Stimulated activated naive B cell treated with anti-CD40 and anti-IgM and Interleukin-4, amounts not matched to agents 10 μg/mL and 1 μg/mL and 100 μg/mL, for 72 hours (primary cell): ENCODE measurements at regions not wholly inside any gene's neighbourhood (a gene's known extent, or its start where the extent isn't known, plus 50 kb on each side); places are given as distances from the start of the nearest gene placed in this dataset.

Source experiments
- ATAC-seq, 2 donors: fragments of 150-1000 bp; cut with Tn5 transposase; replicated peaks; 2 replicates each; pipeline ENCODE4 v1.10.0; 2021; ENCODE audit warnings: moderate library complexity in 1 of 2
- DNase-seq: peaks from one replicate; pipeline ENCODE4 v3.0.0; 2021
- H3K27ac Mint-ChIP-seq: one replicate; pipeline ENCODE4 v1.8.0; 2022; ENCODE audit warnings: mild to moderate bottlenecking, mixed read lengths
- H3K27me3 Mint-ChIP-seq, 2 donors: one replicate each; pipeline ENCODE4 v1.8.0; 2022; ENCODE audit warnings: mixed read lengths in 2 of 2
- H3K36me3 Mint-ChIP-seq, 2 donors: one replicate each; pipeline ENCODE4 v1.8.0; 2022; ENCODE audit warnings: mixed read lengths in 2 of 2, mild to moderate bottlenecking in 1 of 2
- H3K4me1 Mint-ChIP-seq, 2 donors: one replicate each; pipeline ENCODE4 v1.8.0; 2022; ENCODE audit warnings: mixed read lengths in 2 of 2, mild to moderate bottlenecking in 1 of 2
- H3K4me3 Mint-ChIP-seq, 2 donors: one replicate each; pipeline ENCODE4 v1.8.0; 2022; ENCODE audit warnings: mild to moderate bottlenecking in 2 of 2, mixed read lengths in 2 of 2, moderate library complexity in 1 of 2
- H3K9me3 Mint-ChIP-seq, 2 donors: one replicate each; pipeline ENCODE4 v1.8.0; 2022; ENCODE audit warnings: mixed read lengths in 2 of 2, mild to moderate bottlenecking in 1 of 2

DNA sequence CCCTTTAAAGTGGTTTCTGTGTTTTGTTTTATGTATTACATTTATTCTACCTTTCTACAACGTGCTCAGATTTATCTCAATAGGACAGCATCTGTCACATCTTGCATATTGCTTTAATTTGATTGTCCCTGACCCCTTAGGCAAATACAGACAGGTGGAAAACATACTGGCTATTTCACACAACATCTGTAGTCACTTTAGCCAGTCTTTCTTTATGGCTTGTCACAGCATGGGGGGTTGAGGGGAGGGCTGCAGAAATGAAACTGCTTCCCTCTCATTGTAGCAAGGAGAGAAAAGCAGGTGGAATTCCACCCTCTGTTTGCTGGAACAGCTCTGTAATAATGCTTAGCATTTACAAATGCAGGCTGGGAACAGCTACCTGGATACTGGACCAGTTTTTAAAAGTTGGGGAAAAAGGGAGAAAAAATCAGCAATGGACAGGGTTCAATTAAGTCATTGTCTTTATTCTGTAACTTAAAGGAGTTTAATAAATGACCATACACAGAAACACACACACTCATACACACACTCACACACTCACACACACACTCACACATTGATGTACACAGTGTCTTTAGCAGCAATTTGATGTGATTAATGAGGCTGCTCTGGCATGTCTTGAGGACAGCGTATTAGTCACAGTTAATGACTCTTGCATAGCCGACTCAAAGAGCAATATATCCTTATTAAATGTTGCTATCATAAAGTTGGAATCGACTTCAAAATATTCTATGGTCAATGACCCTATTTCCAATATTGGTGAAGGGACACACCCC, 283.7 kb upstream of the GBE1 start:
- no peak overlapping the region for H3K4me3 Mint-ChIP-seq
- H3K27me3 Mint-ChIP-seq: no peaks in the 10 kb centered on the region
- H3K4me1 Mint-ChIP-seq: no peaks in the 10 kb centered on the region
- ATAC-seq: no peak
- no peaks in the 10 kb centered on the region for H3K9me3 Mint-ChIP-seq
- no peaks in the 10 kb centered on the region for H3K36me3 Mint-ChIP-seq
- no peak overlapping the region for H3K27ac Mint-ChIP-seq
- DNase-seq: no peak

DNA sequence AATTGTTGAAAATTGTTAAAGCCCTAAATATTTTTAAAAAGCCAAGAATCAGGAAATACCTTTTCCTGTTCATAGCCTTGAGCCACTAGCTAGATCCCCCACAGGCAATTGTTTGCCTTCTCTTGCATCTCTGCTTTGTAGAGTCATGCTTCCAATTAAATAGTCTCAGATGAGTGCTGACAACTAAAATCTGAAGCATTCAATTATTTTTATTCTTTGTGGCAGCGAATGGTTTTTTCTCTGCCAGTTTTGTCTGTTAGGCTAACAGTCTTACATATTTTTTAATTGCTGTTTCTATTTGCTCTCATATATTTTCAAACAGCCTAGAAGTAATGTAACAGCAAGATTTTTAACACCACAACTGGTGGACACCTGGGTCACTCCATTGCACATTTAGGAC, 277.1 kb upstream of the GBE1 start:
- no peak for DNase-seq
- Mint-ChIP-seq H3K27ac (no peak overlapping the region), H3K9me3 (no peaks in the 10 kb centered on the region)

DNA sequence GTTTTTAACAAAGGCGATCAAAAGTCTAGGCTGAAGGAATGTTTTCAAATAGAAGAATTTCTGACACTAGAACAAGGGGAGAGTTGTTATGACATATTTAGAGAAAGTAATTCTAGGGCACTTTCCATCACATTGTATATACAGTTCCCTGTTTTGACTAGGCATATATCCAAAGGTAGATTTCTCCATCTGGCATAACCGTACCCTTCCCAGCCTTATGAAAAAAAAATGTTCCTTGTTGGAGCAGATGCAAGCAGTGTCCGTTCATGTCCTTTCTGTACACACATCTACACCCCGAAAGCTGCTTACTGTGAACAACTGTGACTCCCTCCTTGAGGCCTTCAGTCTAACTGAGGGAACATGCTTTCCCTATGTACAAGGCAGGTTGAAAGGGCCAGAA, 271.7 kb upstream of the GBE1 start:
- H3K4me3 Mint-ChIP-seq: no peak overlapping the region
- no peaks in the 10 kb centered on the region for H3K4me1 Mint-ChIP-seq
- DNase-seq (no peak), ATAC-seq (no peak)
- no peak overlapping the region for H3K27ac Mint-ChIP-seq
- H3K27me3 Mint-ChIP-seq: no peaks in the 10 kb centered on the region
- no peaks in the 10 kb centered on the region for H3K36me3 Mint-ChIP-seq
- no peaks in the 10 kb centered on the region for H3K9me3 Mint-ChIP-seq

More for the DNA sequence above, 277.1 kb upstream of the GBE1 start:
- Mint-ChIP-seq H3K4me1 (no peaks in the 10 kb centered on the region), H3K4me3 (no peak overlapping the region), H3K27me3 (no peaks in the 10 kb centered on the region), H3K36me3 (no peaks in the 10 kb centered on the region)
- ATAC-seq: no peak

- no peaks in the 10 kb centered on the region for H3K9me3 Mint-ChIP-seq
- DNase-seq (no peak), ATAC-seq (no peak)
- H3K27ac Mint-ChIP-seq: no peak overlapping the region
- H3K4me1 Mint-ChIP-seq: no peaks in the 10 kb centered on the region
- no peaks in the 10 kb centered on the region for H3K36me3 Mint-ChIP-seq
- H3K27me3 Mint-ChIP-seq: no peaks in the 10 kb centered on the region
- no peak overlapping the region for H3K4me3 Mint-ChIP-seq
Measured at GRCh38 chr3:82031596-82031995, 270.2 kb upstream of the GBE1 start.

DNA sequence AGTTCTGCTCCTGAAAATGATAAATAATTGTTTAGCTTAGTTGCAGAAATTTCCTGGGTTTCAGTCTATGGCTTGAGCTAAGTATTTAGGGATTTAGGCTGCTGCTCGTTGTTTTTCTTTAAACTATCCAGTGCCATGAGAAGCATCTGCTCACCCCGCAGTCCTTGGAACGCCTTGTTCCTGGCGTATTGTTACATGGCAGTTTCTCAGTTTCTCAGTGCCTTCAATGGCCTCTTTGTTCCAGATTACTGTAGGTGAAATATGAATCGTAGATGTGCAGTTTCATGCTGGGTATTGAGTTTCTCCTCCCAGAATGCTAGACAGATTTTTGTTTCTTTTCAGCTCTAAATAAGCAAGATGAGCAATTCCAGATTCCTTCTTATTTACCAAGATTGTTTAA, 269.5 kb upstream of the GBE1 start:
- Mint-ChIP-seq H3K27ac (no peak overlapping the region), H3K27me3 (no peaks in the 10 kb centered on the region), H3K4me3 (no peak overlapping the region), H3K36me3 (no peaks in the 10 kb centered on the region), H3K4me1 (peaks cover 0 to 1% of the 10 kb centered on the region in 2 donors), H3K9me3 (peaks cover 2 to 3% of the 10 kb centered on the region in 2 donors)
- DNase-seq: no peak
- no peak for ATAC-seq

DNA sequence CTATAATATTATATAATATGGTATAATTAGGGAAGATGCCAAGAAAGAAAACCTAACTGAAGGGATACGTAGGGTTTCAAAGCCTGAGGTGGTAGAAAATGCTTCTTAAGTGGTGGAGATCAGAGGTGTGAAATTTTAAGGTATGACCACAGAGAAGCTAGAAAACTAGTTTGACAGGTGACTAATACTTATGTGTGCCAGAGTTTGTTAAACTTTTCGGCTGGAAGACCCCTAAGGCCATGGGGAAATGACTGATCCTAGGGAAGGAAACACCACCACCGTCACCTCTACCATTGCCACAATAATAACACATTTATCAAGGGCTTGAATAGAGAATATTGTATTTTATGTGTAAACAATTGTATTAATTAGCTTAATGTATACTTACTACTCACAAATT, 261.4 kb upstream of the GBE1 start:
- DNase-seq (no peak), ATAC-seq (no peak)
- Mint-ChIP-seq H3K27me3 (no peaks in the 10 kb centered on the region), H3K9me3 (peaks cover 3 to 4% of the 10 kb centered on the region in 2 donors), H3K27ac (no peak overlapping the region), H3K4me3 (no peak overlapping the region), H3K36me3 (no peaks in the 10 kb centered on the region), H3K4me1 (peaks cover 7 to 16% of the 10 kb centered on the region in 2 donors)

DNA sequence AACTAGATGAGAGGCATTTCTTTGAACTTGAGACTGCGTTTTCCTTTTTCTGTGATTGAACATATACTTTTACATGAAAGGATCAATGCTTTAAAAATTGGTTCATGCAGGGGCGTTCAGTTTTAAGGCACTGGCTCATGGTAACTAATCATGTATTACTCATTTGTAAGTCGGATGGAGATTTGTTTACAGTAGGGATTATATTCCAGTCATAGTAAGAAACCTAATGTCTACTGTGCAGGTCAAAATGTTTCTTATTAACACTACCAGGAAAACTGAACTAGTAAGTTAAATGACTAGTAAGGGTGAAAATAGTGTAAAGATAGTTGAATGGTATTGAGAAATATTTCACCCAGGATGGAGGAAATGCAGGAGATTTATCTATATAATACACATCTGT, 258.8 kb upstream of the GBE1 start:
- Mint-ChIP-seq H3K27ac (no peak overlapping the region), H3K4me3 (no peak overlapping the region), H3K9me3 (peaks cover 2 to 4% of the 10 kb centered on the region in 2 donors), H3K36me3 (no peaks in the 10 kb centered on the region), H3K27me3 (no peaks in the 10 kb centered on the region), H3K4me1 (peaks cover 2 to 8% of the 10 kb centered on the region in 2 donors)
- DNase-seq (no peak), ATAC-seq (no peak)

DNA sequence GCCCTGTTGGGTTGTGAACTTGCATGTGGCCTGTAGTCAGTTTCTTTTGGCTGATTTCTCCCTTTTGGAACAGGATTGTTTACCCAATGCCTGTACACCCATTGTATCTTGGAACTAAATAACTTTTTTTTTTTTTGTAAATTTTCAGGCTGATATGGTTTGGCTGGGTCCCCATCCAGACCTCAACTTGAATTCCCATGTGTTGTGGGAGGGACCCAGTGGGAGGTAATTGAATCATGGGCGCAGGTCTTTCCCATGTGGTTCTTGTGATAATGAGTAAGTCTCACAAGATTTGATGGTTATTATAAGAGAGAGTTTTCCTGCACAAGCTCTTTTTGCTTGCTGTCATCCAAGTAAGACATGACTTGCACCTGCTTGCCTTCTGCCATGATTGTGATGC, 253.8 kb upstream of the GBE1 start:
- H3K27me3 Mint-ChIP-seq: no peaks in the 10 kb centered on the region
- peaks cover 4% of the 10 kb centered on the region in 2 donors for H3K9me3 Mint-ChIP-seq
- no peaks in the 10 kb centered on the region for H3K4me1 Mint-ChIP-seq
- H3K27ac Mint-ChIP-seq: no peak overlapping the region
- no peak for DNase-seq
- H3K36me3 Mint-ChIP-seq: no peaks in the 10 kb centered on the region
- no peak for ATAC-seq
- no peak overlapping the region for H3K4me3 Mint-ChIP-seq

DNA sequence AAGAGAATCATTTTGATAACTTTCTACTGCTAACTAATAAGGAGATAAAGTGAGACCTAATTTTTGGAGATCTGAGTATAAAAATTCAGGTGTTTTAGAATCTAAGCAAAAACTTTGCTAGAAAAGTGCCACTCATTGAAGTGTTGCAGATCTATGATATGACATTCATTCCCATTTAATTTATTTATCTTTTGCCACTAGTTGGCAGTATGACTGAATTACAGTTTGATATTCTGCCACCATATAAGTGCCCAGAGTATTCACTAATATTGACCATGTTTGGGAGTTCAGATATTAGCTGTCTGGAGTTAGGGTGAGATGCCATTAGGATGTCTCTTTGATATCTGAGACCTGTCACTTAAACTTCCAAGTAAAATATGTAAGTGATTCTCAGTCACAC, 251.3 kb upstream of the GBE1 start:
- Mint-ChIP-seq H3K9me3 (peaks cover 2 to 4% of the 10 kb centered on the region in 2 donors), H3K27me3 (no peaks in the 10 kb centered on the region), H3K27ac (no peak overlapping the region), H3K36me3 (no peaks in the 10 kb centered on the region), H3K4me1 (no peaks in the 10 kb centered on the region), H3K4me3 (no peak overlapping the region)
- ATAC-seq: no peak
- no peak for DNase-seq

DNA sequence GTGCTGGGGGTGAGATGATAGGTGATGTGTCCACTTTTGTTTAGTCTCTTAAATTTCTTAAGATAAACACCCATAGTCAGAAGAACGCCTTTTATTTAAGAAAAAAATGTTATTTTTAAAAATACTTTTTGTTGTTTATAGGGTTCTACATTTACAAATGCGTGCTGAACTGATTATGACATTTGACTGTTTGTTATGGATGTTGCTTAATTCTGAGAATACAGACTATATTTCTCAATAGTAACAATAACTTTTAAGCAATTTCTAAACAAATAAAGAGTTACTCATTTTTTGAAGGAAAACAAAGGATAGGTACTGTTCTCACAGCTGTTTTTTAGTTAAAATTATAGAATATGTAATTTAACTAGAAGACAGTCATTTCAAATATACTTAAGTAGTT, 249.9 kb upstream of the GBE1 start:
- Mint-ChIP-seq H3K27me3 (no peaks in the 10 kb centered on the region), H3K4me3 (no peak overlapping the region), H3K9me3 (peaks cover 3 to 12% of the 10 kb centered on the region in 2 donors), H3K36me3 (no peaks in the 10 kb centered on the region), H3K27ac (no peak overlapping the region), H3K4me1 (no peaks in the 10 kb centered on the region)
- DNase-seq: no peak
- ATAC-seq: no peak

- H3K36me3 Mint-ChIP-seq: no peaks in the 10 kb centered on the region
- ATAC-seq (no peak), DNase-seq (no peak)
- no peaks in the 10 kb centered on the region for H3K4me1 Mint-ChIP-seq
- peaks cover 1 to 8% of the 10 kb centered on the region in 2 donors for H3K9me3 Mint-ChIP-seq
- no peak overlapping the region for H3K4me3 Mint-ChIP-seq
- no peak overlapping the region for H3K27ac Mint-ChIP-seq
- no peaks in the 10 kb centered on the region for H3K27me3 Mint-ChIP-seq
Measured at GRCh38 chr3:82005266-82005665, 243.8 kb upstream of the GBE1 start.

GRCh38 chr3:82004266-82004665, 242.8 kb upstream of the GBE1 start:
- no peaks in the 10 kb centered on the region for H3K36me3 Mint-ChIP-seq
- H3K27ac Mint-ChIP-seq: no peak overlapping the region
- ATAC-seq: no peak
- no peak for DNase-seq
- no peaks in the 10 kb centered on the region for H3K4me1 Mint-ChIP-seq
- peaks cover 1 to 8% of the 10 kb centered on the region in 2 donors for H3K9me3 Mint-ChIP-seq
- H3K27me3 Mint-ChIP-seq: no peaks in the 10 kb centered on the region
- H3K4me3 Mint-ChIP-seq: no peak overlapping the region

DNA sequence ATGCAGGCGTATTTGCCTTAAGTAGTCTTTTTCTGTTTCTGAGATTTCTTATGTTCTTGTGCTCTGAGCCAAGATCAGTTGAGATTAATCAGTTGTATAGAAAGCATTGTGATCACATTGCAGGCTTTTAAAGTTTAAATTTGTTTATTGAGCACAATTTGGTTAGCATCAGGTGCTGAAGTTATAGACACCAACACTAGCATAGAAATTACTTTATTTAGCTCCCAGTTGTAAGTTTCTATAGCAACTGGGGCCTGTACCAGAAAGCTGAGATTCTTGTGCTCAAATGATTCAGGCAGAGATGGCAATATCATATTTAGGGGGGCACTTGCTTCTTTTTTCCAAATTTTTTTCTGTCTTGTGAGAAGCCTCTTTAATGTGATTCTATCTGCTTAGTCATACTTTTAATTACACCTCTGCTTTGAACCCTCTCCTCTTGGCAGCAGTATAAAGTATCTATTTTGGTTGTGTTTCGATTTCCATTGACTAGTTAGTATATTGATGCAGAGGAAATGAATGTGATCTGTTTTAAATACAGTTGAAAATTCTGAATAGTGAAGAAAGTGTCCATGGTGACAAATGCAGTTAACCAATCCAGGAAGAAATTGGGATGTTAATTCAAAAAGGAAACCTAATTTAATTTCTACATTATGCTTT, 241.7 kb upstream of the GBE1 start:
- Mint-ChIP-seq H3K27ac (no peak overlapping the region), H3K27me3 (no peaks in the 10 kb centered on the region), H3K36me3 (no peaks in the 10 kb centered on the region), H3K4me3 (no peak overlapping the region), H3K9me3 (peaks cover 1 to 8% of the 10 kb centered on the region in 2 donors), H3K4me1 (no peaks in the 10 kb centered on the region)
- no peak for ATAC-seq
- DNase-seq: no peak

- H3K27me3 Mint-ChIP-seq: no peaks in the 10 kb centered on the region
- DNase-seq (no peak), ATAC-seq (no peak)
- H3K27ac Mint-ChIP-seq: no peak overlapping the region
- H3K9me3 Mint-ChIP-seq: peaks cover 1 to 5% of the 10 kb centered on the region in 2 donors
- H3K36me3 Mint-ChIP-seq: no peaks in the 10 kb centered on the region
- no peaks in the 10 kb centered on the region for H3K4me1 Mint-ChIP-seq
- no peak overlapping the region for H3K4me3 Mint-ChIP-seq
Measured at GRCh38 chr3:82002491-82002890, 241.0 kb upstream of the GBE1 start.

DNA sequence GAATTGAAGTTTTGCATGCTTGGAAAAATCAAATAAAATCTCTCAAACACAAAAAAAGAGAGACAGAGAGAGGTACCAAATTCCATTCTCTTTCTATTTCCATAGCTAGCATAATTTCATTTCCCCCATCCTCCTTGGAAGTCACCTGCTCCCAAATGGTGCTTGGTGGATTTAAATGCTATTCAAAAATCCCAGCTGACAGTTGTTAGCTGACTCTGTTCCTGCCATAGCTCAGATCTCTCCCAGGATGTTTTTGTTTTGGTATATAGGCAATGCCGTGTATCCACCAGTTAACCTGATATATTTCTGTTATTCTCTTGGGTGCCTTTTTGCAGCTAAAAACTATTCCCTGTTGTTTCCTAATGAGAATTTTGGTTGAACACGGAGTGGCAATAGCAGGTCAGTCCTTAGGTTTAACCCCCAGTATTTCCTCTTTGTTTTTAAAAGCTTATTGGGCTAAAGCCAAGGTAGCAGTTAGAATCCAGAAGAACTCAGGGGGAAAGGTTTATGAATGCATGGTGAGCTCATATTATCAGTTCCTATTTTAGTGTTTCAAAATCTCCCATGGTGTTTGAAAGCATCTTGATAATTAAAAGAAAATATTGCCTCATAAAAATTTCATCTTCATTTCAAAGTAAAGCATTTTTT, 240.0 kb upstream of the GBE1 start:
- no peak overlapping the region for H3K4me3 Mint-ChIP-seq
- no peak overlapping the region for H3K27ac Mint-ChIP-seq
- no peaks in the 10 kb centered on the region for H3K27me3 Mint-ChIP-seq
- peaks cover 0 to 2% of the 10 kb centered on the region in 2 donors for H3K9me3 Mint-ChIP-seq
- H3K36me3 Mint-ChIP-seq: no peaks in the 10 kb centered on the region
- no peak for DNase-seq
- no peak for ATAC-seq
- no peaks in the 10 kb centered on the region for H3K4me1 Mint-ChIP-seq
